D721Med (cell line): ENCODE measurements at regions not wholly inside any gene's neighbourhood (a gene's known extent, or its start where the extent isn't known, plus 50 kb on each side); places are given as distances from the start of the nearest gene placed in this dataset.

ENCODE experiments used
- DNase-seq: peaks from one replicate; pipeline ENCODE4 v3.0.0; 2011; ENCODE audit warnings: low spot score; ENCODE audit not compliant: insufficient read length
- FAIRE-seq: peaks from 2 replicates; lab custom pipeline; 2011; peaks lifted over from hg19 to GRCh38; lab: Jason Lieb, UNC
- CTCF ChIP-seq: IDR thresholded peaks from 2 replicates; pipeline ENCODE4 v1.5.1; 2012; ENCODE audit warnings: mild to moderate bottlenecking, control low read depth; ENCODE audit not compliant: insufficient read depth; ENCODE audit errors: missing control alignments

GRCh38 chr14:58697930-58698642, 60.3 kb downstream of the DACT1 start:
- DNase-seq (no peak), FAIRE-seq (no peak)
- no peak for TF ChIP-seq CTCF

DNA sequence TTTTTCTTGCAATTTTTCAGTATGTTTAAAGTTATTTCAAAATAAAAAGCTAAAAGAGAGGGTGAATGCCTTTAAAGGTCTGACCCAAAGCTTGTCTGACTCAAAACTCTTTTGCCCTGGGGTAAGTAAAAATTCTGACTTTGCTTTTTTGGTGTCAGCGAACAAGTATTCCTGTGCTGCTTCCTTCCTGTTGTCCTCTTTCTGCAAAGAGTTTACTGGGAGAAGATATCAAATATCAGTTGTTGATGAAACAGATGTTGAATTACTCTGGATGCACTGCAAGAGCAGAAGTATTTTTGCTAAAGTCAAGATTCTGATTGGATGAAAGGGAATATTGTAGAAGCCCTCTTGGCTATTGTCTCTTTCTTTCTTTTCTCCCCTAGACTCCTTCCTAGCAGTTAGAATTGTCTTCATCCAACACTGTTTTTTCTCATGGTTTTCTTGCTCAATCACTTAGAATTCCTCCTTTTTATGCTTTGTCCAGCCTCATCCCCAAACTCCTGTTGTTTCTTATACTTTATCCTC, 62.0 kb downstream of the DACT1 start:
- TF ChIP-seq CTCF, result no peak
- DNase-seq, result no peak
- FAIRE-seq, result no peak

GRCh38 chr14:58701156-58701555, 63.4 kb downstream of the DACT1 start:
- DNase-seq, result no peak
- TF ChIP-seq CTCF, result no peak
- FAIRE-seq, result no peak

- DNase-seq, result no peak
- no peak for TF ChIP-seq CTCF
- no peak for FAIRE-seq
These were observed 63.8 kb downstream of the DACT1 start for GRCh38 chr14:58701604-58702003.

DNA sequence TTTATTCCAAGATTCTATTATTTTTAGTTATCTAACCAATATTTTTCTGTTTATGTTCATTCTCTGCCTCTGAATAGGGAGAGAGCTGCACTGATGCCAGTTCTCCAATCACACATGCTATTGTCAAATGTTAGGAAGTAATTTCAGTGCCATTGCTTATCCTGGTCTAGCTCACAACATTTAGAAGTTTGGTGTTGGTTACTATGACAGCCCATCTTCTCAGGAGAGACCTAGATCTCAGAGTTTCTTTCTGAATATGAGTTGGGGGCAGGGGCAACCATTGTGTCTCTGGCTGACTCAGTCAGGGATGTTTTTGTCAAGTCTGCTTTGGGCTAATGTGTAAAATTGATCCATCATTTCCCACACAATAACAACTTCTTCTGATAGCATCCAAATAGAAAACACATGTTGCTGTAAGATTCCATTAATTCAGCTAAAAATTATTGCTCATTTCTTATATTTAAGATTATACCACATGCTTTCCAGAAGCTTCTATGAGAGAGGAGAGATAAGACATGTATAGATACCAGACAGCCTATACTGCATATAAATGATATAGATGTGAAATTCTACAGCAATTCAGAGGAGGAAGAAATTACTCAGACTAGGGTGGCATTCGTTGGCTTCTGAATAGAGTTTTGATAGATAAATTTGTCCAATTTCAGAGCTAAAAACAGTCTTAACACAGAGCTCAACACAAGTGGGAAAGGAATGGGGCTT, 64.8 kb downstream of the DACT1 start:
- TF ChIP-seq CTCF, result no peak
- DNase-seq (no peak), FAIRE-seq (no peak)

DNA sequence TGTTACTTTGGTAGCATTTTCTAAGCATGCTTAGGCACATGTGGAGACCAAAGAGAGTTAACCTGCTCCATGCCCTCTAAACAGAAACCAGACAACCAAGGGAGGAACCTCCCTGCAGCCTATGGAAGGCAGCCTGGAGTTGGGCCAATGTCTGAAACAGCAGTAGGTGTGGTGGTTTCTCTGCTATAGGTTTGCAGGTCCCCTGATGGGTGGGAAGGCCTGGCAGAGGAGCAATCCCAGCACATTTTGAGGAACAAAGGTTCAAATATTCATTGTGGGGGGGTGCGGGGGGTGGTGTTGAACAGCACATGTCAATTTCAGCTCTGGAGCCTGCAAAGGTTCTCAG, 65.4 kb downstream of the DACT1 start:
- DNase-seq (no peak), FAIRE-seq (no peak)
- TF ChIP-seq CTCF, result no peak

DNA sequence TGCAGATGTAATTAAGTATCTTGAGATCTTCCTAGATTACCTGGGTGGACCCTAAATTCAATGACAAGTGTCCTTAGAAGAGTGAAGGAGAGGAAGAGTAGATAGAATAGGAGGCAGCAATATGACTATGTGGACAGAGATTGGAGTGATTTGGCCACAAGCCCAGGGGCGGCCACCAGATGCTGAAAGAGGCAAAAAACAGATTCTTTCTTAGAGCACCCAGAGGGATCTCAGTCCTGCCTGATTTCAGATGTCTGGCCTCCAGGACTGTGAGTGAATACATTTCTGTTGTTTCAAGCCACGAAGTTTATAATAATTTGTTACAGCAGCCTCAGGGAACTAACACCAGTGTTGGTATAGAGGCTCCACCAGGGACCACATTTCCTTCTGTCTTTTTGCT, 67.3 kb downstream of the DACT1 start:
- DNase-seq, result no peak
- no peak for TF ChIP-seq CTCF
- no peak for FAIRE-seq
